Heart left ventricle (tissue), 16 donors: ENCODE measurements at regions not wholly inside any gene's neighbourhood (a gene's known extent, or its start where the extent isn't known, plus 50 kb on each side); places are given as distances from the start of the nearest gene placed in this dataset.

Source experiments
- ATAC-seq, 4 donors: fragments of 200-7000 bp; cut with Tn5 transposase; one replicate each; pipeline ENCODE4 v1.9.1; 2020 to 2022; ENCODE audit warnings: moderate library complexity in 4 of 4, mild to moderate bottlenecking in 3 of 4, moderate number of reproducible peaks in 1 of 4
- DNase-seq, 5 donors: peaks; one replicate each; pipeline ENCODE4 v3.0.0-alpha.2; 2020
- H3K27ac ChIP-seq, 12 donors: fragments of 200-600 bp; sonication (generic) in 4 of 12; one replicate each; pipeline versions ENCODE4 v1.5.0 to v1.8.0; 2016 to 2022; ENCODE audit warnings: mild to moderate bottlenecking in 2 of 12
- H3K27me3 ChIP-seq, 9 donors: fragments of 200-600 bp; sonication (generic) in 2 of 9; one replicate each; pipeline versions ENCODE4 v1.5.1 to v1.8.0; 2016 to 2022; ENCODE audit warnings: mild to moderate bottlenecking in 3 of 9
- H3K36me3 ChIP-seq, 9 donors: fragments of 200-600 bp; sonication (generic) in 2 of 9; one replicate each; pipeline versions ENCODE4 v1.5.0 to v1.8.0; 2018 to 2022; ENCODE audit warnings: mild to moderate bottlenecking in 2 of 9
- H3K4me1 ChIP-seq, 12 donors: fragments of 200-600 bp; sonication (generic) in 4 of 12; one replicate each; pipeline versions ENCODE4 v1.5.0 to v1.8.0; 2016 to 2022; ENCODE audit warnings: mild to moderate bottlenecking in 3 of 12
- H3K4me3 ChIP-seq, 12 donors: fragments of 200-600 bp; sonication (generic) in 4 of 12; one replicate each; pipeline versions ENCODE4 v1.5.0 to v1.8.0; 2017 to 2022; ENCODE audit warnings: mild to moderate bottlenecking in 9 of 12, moderate library complexity in 4 of 12
- H3K9me3 ChIP-seq, 12 donors: fragments of 200-600 bp; sonication (generic) in 4 of 12; one replicate each; pipeline versions ENCODE4 v1.5.0 to v1.8.0; 2016 to 2022; ENCODE audit warnings: mild to moderate bottlenecking in 1 of 12
- POLR2A ChIP-seq, 2 donors: fragments of 450-650 bp; IDR thresholded peaks; one replicate each; pipeline ENCODE4 v1.6.1; 2017; ENCODE audit warnings: antibody characterized with exemption in 2 of 2, mild to moderate bottlenecking in 2 of 2, moderate library complexity in 2 of 2
- WGBS, 4 donors: extraction: QIAGEN DNeasy Blood & Tissue Kit in 2 of 4; methylation state at CpG; one replicate each; pipeline versions ENCODE4 v1.1.5 to v1.1.7; 2013 to 2018; 5-methylcytosine and 5-hydroxymethylcytosine counted together
- intact Hi-C, 10 donors: fragments of 100-400 bp; cut with DNase I; formaldehyde crosslinking; loops; one replicate each; pipeline versions ENCODE4 v1.11.1 to v1.14.2; 2022
- TF ChIP-seq, protein P1 (sequence below), 12 donors: fragments of 200-600 bp; sonication (generic) in 4 of 12; IDR thresholded peaks; one replicate each; pipeline versions ENCODE4 v1.5.0 to v1.8.0; 2018 to 2022; ENCODE audit warnings: antibody characterized with exemption in 12 of 12, mild to moderate bottlenecking in 5 of 12
- donor health status: ischemic (EF 13 %, LVEDD 7.1; RV severe dilation, severe dysfunction).
- donor health status: healthy with polysubstance abuse.
- donor health status: DM: no; HTN: yes; CAD: no.
- donor health status: DM: no; HTN: no; CAD: no.
- donor health status: ischemic (EF 25% LVEDD 6.9; RV normal size, moderate dysfunction).
- donor health status: ischemic (EF 25% LVEDD 5.7; RV mildly dilated, moderate dysfunction).
- donor health status: healthy.
- donor health status: DM: yes; HTN: yes; CAD: no.
- donor health status: ischemic (EF 35%, LVEDD 5.7; RV mildly dilated, moderate dysfunction).
- donor health status: nonischemic (EF 11% LVEDD 7.7; RV severe dilation, severe dysfunction).
- donor health status: DM: yes; HTN: yes; CAD: no.
- donor health status: PGD.
- donor health status: ischemic (EF 29% LVEDD 5.4; RV normal size, mild dysfunction).
- donor health status: nonischemic (EF 23%, LVEDD 6.1; RV moderate dilation, normal function).

GRCh38 chrX:40154853-40155588 lies 57.3 kb upstream of the BCOR start:
- Histone ChIP-seq H3K9me3 (no peaks in the 10 kb centered on the region), H3K4me3 (peak overlapping the region; percentile 11 to 63 (median 50)), H3K27me3 (peaks cover 0 to 94% (median 0%) of the 10 kb centered on the region in 9 donors), H3K36me3 (no peaks in the 10 kb centered on the region), H3K4me1 (peaks cover 0 to 67% (median 19%) of the 10 kb centered on the region in 12 donors), H3K27ac (peak overlapping the region; percentile 65 to 89 (median 81))
- DNase-seq: peak; percentile 71 to 89 (median 78)
- intact Hi-C loops: loop anchor here (5.0 to 10.0 kb wide), 12 partner anchors 48 to 423 kb away; partner anchors contain the start of gene BCOR (in 4 of the 10)
- 0 to 6% (median 1%) methylated on average over 32 to 68 of the region's 72 CpGs for WGBS, 4 donors
- peak in 3 of 4 donors; percentile 57 to 76 (median 72) for ATAC-seq
- TF ChIP-seq, protein P1, sequence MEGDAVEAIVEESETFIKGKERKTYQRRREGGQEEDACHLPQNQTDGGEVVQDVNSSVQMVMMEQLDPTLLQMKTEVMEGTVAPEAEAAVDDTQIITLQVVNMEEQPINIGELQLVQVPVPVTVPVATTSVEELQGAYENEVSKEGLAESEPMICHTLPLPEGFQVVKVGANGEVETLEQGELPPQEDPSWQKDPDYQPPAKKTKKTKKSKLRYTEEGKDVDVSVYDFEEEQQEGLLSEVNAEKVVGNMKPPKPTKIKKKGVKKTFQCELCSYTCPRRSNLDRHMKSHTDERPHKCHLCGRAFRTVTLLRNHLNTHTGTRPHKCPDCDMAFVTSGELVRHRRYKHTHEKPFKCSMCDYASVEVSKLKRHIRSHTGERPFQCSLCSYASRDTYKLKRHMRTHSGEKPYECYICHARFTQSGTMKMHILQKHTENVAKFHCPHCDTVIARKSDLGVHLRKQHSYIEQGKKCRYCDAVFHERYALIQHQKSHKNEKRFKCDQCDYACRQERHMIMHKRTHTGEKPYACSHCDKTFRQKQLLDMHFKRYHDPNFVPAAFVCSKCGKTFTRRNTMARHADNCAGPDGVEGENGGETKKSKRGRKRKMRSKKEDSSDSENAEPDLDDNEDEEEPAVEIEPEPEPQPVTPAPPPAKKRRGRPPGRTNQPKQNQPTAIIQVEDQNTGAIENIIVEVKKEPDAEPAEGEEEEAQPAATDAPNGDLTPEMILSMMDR (IDR thresholded peaks at IDR 0.05): no peak
- no peak for TF ChIP-seq POLR2A (IDR thresholded peaks at IDR 0.05)

- WGBS, 4 donors: 0 to 10% (median 1%) methylated on average over 36 to 38 of the region's 38 CpGs
- TF ChIP-seq, protein P1 (IDR thresholded peaks at IDR 0.05): no peak
- no peak for TF ChIP-seq POLR2A (IDR thresholded peaks at IDR 0.05)
- H3K27me3 ChIP-seq: peaks cover 0 to 94% (median 0%) of the 10 kb centered on the region in 9 donors
- peak overlapping the region; percentile 21 to 63 (median 50) for H3K4me3 ChIP-seq
- DNase-seq (peak; percentile 47 to 70 (median 66)), ATAC-seq (peak; percentile 44 to 61 (median 56))
- no peaks in the 10 kb centered on the region for H3K36me3 ChIP-seq
- intact Hi-C loops: loop anchor here in 8 of 10 donors (5.0 to 10.0 kb wide), 8 partner anchors 47 to 420 kb away; no protein-coding TSS in a partner anchor
- H3K9me3 ChIP-seq: no peaks in the 10 kb centered on the region
- H3K27ac ChIP-seq: peak overlapping the region; percentile 65 to 89 (median 81)
- peaks cover 0 to 73% (median 26%) of the 10 kb centered on the region in 12 donors for H3K4me1 ChIP-seq
These were observed 56.6 kb upstream of the BCOR start for GRCh38 chrX:40154250-40154852.

GRCh38 chrX:40153345-40154249 lies 55.8 kb upstream of the BCOR start:
- ATAC-seq (peak in 3 of 4 donors; percentile 3 to 22 (median 21)), DNase-seq (peak in 4 of 5 donors; percentile 37 to 70 (median 62))
- H3K27ac ChIP-seq: peak overlapping the region; percentile 65 to 89 (median 81)
- 0 to 13% (median 3%) methylated on average over 58 to 69 of the region's 70 CpGs for WGBS, 4 donors
- H3K9me3 ChIP-seq: no peaks in the 10 kb centered on the region
- H3K4me1 ChIP-seq: peaks cover 0 to 78% (median 29%) of the 10 kb centered on the region in 12 donors
- no peaks in the 10 kb centered on the region for H3K36me3 ChIP-seq
- TF ChIP-seq, protein P1 (IDR thresholded peaks at IDR 0.05): peak in 6 of 12 donors; percentile 9 to 37 (median 27)
- TF ChIP-seq POLR2A (IDR thresholded peaks at IDR 0.05): no peak
- peaks cover 0 to 96% (median 0%) of the 10 kb centered on the region in 9 donors for H3K27me3 ChIP-seq
- intact Hi-C loops: loop anchor here in 8 of 10 donors (1.0 to 10.0 kb wide), 9 partner anchors 46 to 419 kb away; no protein-coding TSS in a partner anchor
- peak overlapping the region; percentile 21 to 63 (median 50) for H3K4me3 ChIP-seq
